DND-41 (cell line): ENCODE measurements at regions not wholly inside any gene's neighbourhood (a gene's known extent, or its start where the extent isn't known, plus 50 kb on each side); places are given as distances from the start of the nearest gene placed in this dataset.

Experiments used
- ATAC-seq: fragments of 200-7000 bp; cut with Tn5 transposase; 3 replicates; pipeline ENCODE4 v1.9.1; 2021; ENCODE audit warnings: low read depth; ENCODE audit not compliant: insufficient read depth
- DNase-seq: peaks from one replicate; pipeline ENCODE4 v3.0.0-alpha.2; 2020
- H2AFZ ChIP-seq: 2 replicates; pipeline ENCODE4 v1.6.0; 2012; ENCODE audit warnings: low read depth, low read length
- H3K27ac ChIP-seq: 2 replicates; pipeline ENCODE4 v1.5.1; 2012; ENCODE audit warnings: low read length, inconsistent platforms
- H3K27me3 ChIP-seq: fragments of 200-600 bp; sonication (generic); 2 replicates; pipeline ENCODE4 v1.6.0; 2012; ENCODE audit warnings: low read length, mild to moderate bottlenecking, inconsistent platforms; ENCODE audit not compliant: insufficient read depth, poor library complexity
- H3K36me3 ChIP-seq: 2 replicates; pipeline ENCODE4 v1.5.1; 2012; ENCODE audit warnings: low read length, inconsistent platforms; ENCODE audit not compliant: insufficient read depth
- H3K4me1 ChIP-seq: 2 replicates; pipeline ENCODE4 v1.5.1; 2012; ENCODE audit warnings: mild to moderate bottlenecking, low read length; ENCODE audit not compliant: insufficient read depth
- H3K4me2 ChIP-seq: 2 replicates; pipeline ENCODE4 v1.6.0; 2012; ENCODE audit warnings: mild to moderate bottlenecking, moderate library complexity, low read length, inconsistent platforms; ENCODE audit not compliant: insufficient read depth
- H3K4me3 ChIP-seq, 2 experiments: fragments of 200-600 bp in 1 of 2; shearing (Covaris generic) in 1 of 2; 2 replicates each; pipeline ENCODE4 v1.5.1; 2012 to 2016; ENCODE audit warnings: inconsistent platforms in 2 of 2, low read length in 2 of 2, mild to moderate bottlenecking in 2 of 2, low read depth in 1 of 2, moderate library complexity in 1 of 2
- H3K79me2 ChIP-seq: 2 replicates; pipeline ENCODE4 v1.6.0; 2012; ENCODE audit warnings: low read length, inconsistent platforms; ENCODE audit not compliant: insufficient read depth
- H3K9ac ChIP-seq: 2 replicates; pipeline ENCODE4 v1.6.0; 2012; ENCODE audit warnings: low read depth, mild to moderate bottlenecking, inconsistent platforms, low read length, moderate library complexity
- H3K9me3 ChIP-seq: 2 replicates; pipeline ENCODE4 v1.5.1; 2012; ENCODE audit warnings: low read length, moderate library complexity, mild to moderate bottlenecking, inconsistent platforms; ENCODE audit not compliant: insufficient read depth, severe bottlenecking
- H4K20me1 ChIP-seq: 2 replicates; pipeline ENCODE4 v1.6.0; 2012; ENCODE audit warnings: low read length; ENCODE audit not compliant: insufficient read depth
- CTCF ChIP-seq: IDR thresholded peaks from 2 replicates; pipeline ENCODE4 v1.5.1; 2012; ENCODE audit warnings: borderline replicate concordance, low read length, moderate library complexity, mild to moderate bottlenecking; ENCODE audit not compliant: poor library complexity, severe bottlenecking; ENCODE audit errors: extremely low read depth
- EZH2 ChIP-seq: IDR thresholded peaks from 3 replicates; pipeline ENCODE4 v1.6.1; 2012; ENCODE audit warnings: borderline replicate concordance, low read depth, mild to moderate bottlenecking, moderate library complexity, low read length, inconsistent platforms; ENCODE audit not compliant: severe bottlenecking

GRCh38 chr6:156150391-156150790 is 626.8 kb upstream of the ARID1B start:
- Histone ChIP-seq H2AFZ (no peak overlapping the region), H3K4me1 (no peaks in the 10 kb centered on the region), H3K4me2 (no peak overlapping the region), H3K4me3 (no peak overlapping the region), H3K36me3 (no peaks in the 10 kb centered on the region), H3K27me3 (no peaks in the 10 kb centered on the region), H3K79me2 (no peaks in the 10 kb centered on the region), H3K9me3 (no peaks in the 10 kb centered on the region), H4K20me1 (no peaks in the 10 kb centered on the region), H3K27ac (no peak overlapping the region), H3K9ac (no peak overlapping the region)
- ATAC-seq (no peak), DNase-seq (no peak)
- TF ChIP-seq EZH2: no peak
- no peak for TF ChIP-seq CTCF

DNA sequence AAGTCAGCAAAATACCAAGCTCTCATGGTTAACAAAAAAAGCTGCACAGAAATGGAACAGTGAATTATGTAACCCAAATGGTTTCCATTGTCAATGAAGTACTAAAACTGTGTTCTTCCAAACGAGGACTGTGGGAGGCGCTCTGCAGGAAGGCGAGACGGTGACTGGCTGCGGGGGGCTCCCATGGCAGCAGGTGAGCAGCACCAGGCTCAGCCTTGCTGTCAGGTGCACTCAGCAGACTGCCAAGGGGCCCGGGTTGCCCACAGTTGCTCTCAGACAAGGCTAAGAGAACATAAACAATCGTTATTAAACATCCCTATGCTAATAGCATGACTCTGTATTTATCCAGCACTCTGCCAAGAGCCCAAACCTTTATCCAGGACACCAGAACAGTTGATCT is 630.3 kb upstream of the ARID1B start:
- no peaks in the 10 kb centered on the region for H3K79me2 ChIP-seq
- TF ChIP-seq EZH2 (no peak), CTCF (no peak)
- no peak overlapping the region for H3K4me2 ChIP-seq
- no peak for ATAC-seq
- no peak for DNase-seq
- no peaks in the 10 kb centered on the region for H3K4me1 ChIP-seq
- H2AFZ ChIP-seq: no peak overlapping the region
- no peak overlapping the region for H3K27ac ChIP-seq
- H3K9me3 ChIP-seq: no peaks in the 10 kb centered on the region
- H3K27me3 ChIP-seq: no peaks in the 10 kb centered on the region
- H3K4me3 ChIP-seq: no peak overlapping the region
- H3K9ac ChIP-seq: no peak overlapping the region
- H3K36me3 ChIP-seq: no peaks in the 10 kb centered on the region
- no peaks in the 10 kb centered on the region for H4K20me1 ChIP-seq

DNA sequence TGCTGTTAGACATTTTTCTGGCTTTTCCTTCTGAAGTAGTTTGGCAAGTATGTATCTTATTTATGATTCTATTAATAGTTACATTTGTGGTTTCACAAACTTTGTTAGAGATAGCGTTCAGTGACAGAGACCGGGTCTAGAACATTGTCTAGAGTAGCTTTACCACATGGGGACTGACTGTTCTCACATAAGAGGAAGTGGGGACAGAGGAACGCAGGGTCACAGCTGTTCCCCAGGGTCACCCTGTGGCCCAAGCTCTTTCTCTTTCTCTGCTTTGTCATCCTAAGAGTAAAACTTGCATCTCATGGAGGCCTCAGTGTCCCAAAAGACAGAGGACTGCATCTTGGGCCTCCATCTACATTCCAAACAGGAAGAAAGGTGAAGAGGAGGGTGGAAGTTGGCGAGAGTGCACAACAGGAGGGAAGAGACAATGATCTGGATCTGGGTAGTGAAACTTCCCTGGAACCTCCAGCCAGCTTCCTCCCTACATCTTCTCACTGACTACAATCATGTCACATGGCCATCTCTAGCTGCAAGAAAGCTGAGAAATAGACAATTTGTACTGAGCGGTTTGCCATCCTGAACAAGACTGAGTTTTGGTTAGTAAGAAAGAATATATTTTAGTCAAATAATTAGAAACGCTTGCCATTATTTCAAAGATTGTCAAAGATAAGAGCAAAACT is 645.8 kb upstream of the ARID1B start:
- no peak for TF ChIP-seq EZH2

GRCh38 chr6:156126535-156126934 is 650.6 kb upstream of the ARID1B start:
- Histone ChIP-seq H2AFZ (no peak overlapping the region), H3K36me3 (no peaks in the 10 kb centered on the region), H3K4me3 (no peak overlapping the region), H3K79me2 (no peaks in the 10 kb centered on the region), H3K4me2 (no peak overlapping the region), H3K9ac (no peak overlapping the region), H4K20me1 (no peaks in the 10 kb centered on the region), H3K27ac (no peak overlapping the region), H3K4me1 (no peaks in the 10 kb centered on the region), H3K27me3 (no peaks in the 10 kb centered on the region), H3K9me3 (no peaks in the 10 kb centered on the region)
- ATAC-seq: no peak
- no peak for DNase-seq
- no peak for TF ChIP-seq EZH2
- TF ChIP-seq CTCF: no peak

More for the DNA sequence above, 645.8 kb upstream of the ARID1B start:
- Histone ChIP-seq H3K36me3 (no peaks in the 10 kb centered on the region), H3K79me2 (no peaks in the 10 kb centered on the region), H3K4me1 (no peaks in the 10 kb centered on the region), H3K9ac (no peak overlapping the region), H4K20me1 (no peaks in the 10 kb centered on the region), H3K27ac (no peak overlapping the region), H2AFZ (no peak overlapping the region), H3K27me3 (no peaks in the 10 kb centered on the region), H3K9me3 (no peaks in the 10 kb centered on the region), H3K4me2 (no peak overlapping the region), H3K4me3 (no peak overlapping the region)
- DNase-seq (no peak), ATAC-seq (no peak)
